Islet precursor cell (in vitro differentiated cells): ENCODE measurements at regions not wholly inside any gene's neighbourhood (a gene's known extent, or its start where the extent isn't known, plus 50 kb on each side); places are given as distances from the start of the nearest gene placed in this dataset.
A peak's percentile ranks its signal among the peaks of the same experiment; 100 is the strongest.
"Not testable (repeated sequence)": the region's sequence is repeated elsewhere in the genome, so short reads cannot be mapped to it uniquely, and the experiment has no call there.

Experiments used
- DNase-seq: peaks from one replicate; pipeline ENCODE4 v3.0.0-alpha.2; 2018

DNA sequence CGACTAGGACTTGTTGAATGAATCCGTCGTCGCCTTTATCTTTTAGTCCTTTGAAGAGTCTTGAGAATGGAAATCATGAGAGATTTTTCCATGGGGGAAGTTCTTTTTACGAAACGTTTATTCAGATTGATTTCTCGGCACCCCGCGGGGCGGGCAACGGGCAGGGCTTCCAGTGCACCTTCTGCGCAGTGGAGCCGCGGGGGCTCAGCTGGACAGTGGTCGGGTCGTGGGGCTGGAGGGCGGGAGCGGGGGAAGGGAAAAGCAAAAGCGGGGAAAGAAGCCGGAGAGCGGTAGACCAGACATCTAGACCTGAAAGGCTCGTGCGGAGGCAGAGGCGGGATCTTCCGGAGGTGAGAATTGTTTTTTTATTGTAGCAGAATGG, 103.0 kb downstream of the NBPF11 start:
- DNase-seq, result not testable (repeated sequence)

- DNase-seq, result peak; percentile 84
Measured at GRCh38 chr1:148048423-148049114, 103.5 kb downstream of the NBPF11 start.

DNA sequence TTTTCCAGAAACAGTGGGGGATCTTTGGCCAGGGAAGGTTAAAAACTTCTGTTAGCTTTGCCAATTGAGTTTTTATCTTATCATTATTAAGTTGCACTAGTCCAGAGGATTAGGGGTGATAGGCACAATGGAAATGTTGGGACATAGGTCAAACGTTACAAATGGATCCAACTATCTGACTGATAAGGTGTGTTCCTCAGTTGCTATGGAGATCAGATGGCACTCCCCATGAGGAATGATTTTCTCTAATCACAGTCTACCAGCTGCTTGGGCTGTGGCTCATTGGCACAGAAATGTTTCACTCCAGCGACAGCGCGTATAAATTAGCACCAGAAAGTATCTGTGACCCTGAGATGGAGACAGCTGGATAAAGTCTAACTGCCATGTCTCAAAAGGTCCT, 106.2 kb downstream of the NBPF11 start:
- not testable (repeated sequence) for DNase-seq

DNA sequence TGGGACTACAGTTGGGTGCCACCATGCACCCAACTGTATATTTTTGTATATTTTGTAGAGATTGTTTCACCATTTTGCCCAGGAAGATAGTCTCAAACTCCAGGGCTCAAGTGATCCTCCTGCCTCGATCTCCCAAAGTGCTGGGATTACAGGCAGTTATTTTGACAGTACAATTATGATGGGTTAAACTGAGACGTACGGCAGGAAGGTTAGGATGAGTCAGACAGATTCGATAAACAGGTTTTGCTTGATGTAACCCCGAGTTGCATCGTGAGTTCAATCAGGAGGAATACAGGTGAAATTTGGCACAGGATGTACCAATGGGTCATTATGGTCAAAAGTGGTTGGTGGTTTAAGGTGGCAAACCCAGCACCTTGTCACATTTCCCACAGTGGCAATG, 107.6 kb downstream of the NBPF11 start:
- not testable (repeated sequence) for DNase-seq
